ENCODE measurements at regions not wholly inside any gene's neighbourhood (a gene's known extent, or its start where the extent isn't known, plus 50 kb on each side); places are given as distances from the start of the nearest gene placed in this dataset.
A peak's percentile ranks its signal among the peaks of the same experiment; 100 is the strongest.
"Not testable (repeated sequence)": the region's sequence is repeated elsewhere in the genome, so short reads cannot be mapped to it uniquely, and the experiment has no call there.

DNA sequence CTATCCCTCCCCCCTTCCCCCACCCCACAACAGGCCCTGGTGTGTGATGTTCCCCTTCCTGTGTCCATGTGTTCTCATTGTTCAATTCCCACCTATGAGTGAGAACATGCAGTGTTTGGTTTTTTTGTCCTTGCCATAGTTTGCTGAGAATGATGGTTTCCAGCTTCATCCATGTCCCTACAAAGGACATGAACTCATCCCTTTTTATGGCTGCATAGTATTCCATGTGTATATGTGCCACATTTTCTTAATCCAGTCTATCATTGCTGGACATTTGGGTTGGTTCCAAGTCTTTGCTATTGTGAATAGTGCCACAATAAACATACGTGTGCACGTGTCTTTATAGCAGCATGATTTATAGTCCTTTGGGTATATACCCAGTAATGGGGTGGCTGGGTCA, 52.3 kb upstream of the MAN1A2 start:
- DNase-seq: not testable (repeated sequence)

DNA sequence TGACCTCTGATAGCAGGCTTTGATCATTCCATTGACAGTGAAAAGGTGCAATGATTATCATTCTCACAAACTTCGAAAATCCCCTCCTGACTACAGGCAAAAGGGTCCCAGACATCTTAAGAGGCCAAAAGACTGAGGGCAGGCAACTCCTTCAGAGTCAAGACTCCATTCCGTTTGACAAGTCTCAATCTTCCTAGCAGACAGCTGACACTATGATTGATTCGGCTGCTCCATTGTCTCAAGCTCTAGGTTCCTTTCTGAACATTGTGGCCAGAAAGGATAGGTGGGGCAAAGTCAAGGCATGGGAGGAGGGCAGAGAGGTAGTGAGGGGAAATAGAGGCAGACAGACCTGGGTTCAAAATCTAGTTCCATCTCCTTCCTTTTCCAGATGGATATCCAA, 53.7 kb upstream of the MAN1A2 start:
- no peak for DNase-seq

DNA sequence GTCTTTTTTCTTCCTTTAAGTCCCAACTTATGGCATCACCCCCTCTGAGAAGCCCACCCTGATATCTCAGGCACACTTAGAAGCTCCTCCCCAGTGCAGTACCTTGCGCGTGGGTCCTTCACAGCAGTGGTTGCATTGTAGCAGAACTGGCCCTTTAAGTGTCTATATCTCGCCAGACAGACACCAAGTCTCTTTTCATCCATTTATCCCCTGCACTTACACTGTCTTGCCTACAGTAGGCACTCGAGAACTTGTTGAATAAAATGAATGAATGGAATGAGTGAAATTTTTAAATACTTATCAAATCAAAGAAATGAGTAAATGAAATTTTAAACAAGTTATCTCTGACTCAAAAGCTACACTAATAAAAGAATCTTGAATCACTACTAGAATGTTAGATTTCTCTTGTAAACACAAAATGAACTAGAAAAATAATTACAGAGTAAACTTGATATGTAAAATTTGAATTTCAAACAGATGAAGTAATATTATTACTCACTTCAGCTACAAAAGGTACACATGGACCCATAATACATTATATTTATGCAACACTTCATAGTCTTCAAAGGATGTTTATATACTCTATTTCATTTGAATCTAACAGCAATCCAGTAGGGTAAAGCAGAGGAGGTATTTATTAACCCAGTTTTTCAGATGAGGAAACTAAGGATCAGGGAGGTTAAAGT, 54.7 kb upstream of the MAN1A2 start:
- DNase-seq: peak; percentile 9

DNA sequence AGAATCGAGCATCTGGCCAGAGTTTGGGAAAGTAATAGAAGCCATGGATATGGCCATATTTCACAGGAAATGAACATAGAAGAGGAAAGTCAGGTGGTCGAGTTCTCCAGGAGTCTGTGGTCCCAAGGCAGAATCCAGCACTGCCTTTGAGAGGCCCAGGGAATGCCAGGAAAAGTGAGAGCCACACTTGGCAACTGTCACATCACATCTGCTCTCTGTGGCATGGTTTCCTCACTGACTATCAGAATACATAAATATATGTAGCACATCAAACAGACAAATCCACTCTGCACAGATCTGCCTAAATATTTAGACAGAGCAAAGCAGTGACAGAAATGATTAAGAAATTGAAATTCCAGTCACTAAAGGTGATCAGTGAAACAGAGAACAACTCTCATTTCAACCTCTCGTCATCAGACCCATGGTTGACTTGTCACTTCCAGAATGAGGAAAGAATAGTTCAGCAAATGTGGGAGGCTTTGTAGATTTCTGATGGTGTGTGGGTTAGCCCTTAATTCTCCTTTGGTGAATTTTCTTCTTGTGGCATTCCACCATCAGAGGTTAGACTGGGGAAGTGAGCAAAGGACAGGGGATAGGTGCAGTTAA, 58.8 kb upstream of the MAN1A2 start:
- no peak for DNase-seq

- no peak for DNase-seq
Observed at GRCh38 chr1:117301901-117302300, 65.3 kb upstream of the MAN1A2 start.

DNA sequence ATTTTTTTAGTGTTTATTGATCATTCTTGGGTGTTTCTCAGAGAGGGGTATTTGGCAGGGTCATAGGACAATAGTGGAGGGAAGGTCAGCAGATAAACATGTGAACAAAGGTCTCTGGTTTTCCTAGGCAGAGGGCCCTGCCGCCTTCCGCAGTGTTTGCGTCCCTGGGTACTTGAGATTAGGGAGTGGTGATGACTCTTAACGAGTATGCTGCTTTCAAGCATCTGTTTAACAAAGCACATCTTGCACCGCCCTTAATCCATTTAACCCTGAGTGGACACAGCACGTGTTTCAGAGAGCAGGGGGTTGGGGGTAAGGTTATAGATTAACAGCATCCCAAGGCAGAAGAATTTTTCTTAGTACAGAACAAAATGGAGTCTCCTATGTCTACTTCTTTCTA, 67.1 kb upstream of the MAN1A2 start:
- not testable (repeated sequence) for DNase-seq

DNA sequence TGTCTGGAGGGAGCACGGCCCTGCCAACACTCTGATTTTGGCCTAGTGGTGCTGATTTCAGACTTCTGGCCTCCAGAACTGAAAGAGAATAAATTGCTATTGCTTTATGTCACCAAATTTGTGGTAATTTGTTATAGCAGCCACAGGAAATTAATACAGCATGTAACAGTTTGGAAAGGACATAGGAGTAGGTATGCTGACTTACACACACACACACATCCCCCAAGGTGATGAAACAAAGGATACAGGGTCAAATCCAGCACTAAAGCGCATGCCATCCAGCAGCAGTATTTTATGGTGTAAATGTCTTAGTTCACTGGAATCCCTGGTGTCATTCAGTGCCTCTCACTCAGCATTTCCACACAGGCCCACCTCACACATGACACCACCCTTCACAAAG, 72.2 kb upstream of the MAN1A2 start:
- peak; percentile 25 for DNase-seq

DNA sequence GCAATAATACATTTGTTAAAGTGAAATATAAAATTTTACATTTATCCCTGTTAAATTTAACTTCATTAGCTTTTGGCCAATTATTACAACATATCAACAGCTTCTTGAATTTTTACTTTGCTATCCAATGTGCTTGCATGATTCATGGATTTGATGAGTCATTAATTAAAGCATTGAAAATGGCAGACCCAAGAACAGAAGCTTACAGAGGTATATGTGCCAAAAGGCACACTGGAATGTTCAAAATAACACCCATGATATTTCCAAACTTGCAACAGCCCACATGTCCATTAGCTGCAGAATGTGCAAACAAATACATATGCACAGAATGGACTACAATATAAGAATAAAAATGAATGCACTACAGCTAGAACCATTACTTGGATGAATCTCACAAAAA, 76.4 kb upstream of the MAN1A2 start:
- peak; percentile 21 for DNase-seq

DNA sequence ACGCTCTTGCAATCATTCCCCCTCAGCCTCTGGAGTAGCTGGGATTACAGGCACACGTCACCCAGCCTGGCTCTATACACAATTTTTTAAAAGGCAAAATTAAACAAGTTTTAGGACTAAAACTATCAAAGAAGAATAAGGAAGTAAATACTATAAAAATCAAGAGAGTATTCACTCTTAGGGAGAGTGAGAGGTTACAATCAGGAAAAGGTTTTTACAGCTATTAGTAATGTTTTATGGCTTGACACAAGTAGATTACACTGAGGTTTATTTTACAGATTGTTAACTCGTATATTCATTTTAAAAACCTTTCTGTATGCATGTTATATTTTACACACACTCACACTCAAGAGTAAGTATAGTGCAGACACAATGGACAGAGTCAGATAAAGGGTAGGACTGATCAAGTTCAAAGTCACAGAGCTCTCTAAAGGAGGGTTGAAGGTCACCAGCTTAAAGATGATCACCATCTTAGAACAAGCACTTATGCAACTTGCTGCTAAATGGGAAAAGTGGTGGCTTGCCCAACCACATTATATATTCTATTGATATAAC, 77.9 kb upstream of the MAN1A2 start:
- no peak for DNase-seq

DNA sequence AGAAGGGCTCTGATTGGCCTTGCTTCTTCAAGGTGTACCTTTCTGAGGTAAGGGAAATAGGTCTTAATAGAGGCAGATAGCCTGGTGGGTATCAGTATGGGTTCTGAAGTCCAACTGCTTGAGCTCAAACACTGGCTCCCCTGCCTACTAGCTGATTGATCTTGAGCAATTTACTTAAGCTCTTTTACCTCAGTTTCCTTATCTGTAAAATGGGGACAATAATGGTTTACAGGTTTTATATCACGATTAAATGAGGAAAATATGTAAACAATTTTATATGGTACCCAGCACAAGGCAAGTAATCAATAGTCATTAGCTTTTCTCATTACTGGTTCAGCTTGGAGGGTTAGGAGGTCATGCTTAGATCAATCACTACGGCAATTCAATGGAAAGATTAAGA, 75.8 kb upstream of the VTCN1 start:
- no peak for DNase-seq

DNA sequence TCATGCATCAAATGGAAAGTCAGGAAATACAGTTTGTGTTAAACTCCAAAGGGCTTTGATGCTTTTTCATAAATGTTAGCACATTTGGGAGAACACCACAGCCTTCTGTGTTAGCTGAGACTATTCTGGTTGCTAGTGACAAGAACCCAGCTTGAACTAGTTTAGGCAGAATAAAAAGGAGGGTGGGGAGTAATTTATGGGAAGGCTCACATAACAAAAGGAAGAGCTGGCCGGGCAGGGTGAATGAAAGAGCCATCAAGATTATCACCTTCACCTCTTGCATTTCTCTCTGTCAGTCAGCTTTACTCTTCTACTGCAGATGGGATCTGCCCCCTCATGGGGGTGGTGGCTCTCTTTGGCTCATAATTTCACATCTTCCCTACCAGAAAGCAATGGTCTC, 75.4 kb upstream of the VTCN1 start:
- DNase-seq: no peak

DNA sequence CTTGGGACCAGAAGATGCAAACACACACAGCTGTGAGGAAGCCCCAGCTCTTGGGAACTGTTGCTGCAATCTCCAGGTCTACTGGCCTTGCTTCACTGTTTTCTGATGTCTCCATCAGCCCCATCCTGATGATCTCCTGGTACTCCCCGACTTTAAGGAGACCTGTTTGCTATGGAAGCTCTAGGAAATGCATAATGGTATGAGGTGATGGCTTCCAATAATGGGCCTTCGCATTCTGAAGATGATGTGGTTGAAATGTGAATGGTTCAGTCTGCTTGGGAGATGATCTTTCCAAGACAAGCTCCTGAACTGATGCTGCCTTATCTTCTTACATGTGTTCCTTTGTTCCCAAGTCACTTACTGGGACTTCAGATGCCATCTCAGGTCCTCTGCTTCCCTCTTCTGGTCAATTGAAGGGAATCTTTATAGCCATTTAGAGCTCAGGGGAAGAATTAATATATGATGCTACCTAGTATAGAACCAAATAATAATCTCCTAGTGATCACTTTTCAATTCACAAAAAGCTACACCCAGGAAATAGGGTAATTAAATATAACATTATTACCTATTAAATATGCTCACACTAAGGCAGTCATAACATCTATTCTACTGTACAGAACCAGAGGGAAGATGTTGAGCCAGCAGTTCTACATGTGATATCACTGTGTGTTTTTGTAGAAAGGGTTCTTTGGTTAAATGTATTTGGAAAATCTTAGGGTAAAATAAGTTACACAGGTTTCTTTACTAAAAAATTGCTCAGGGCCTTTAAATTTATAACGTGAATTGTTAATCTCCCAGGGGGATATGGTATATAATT, 73.9 kb upstream of the VTCN1 start:
- DNase-seq: peak; percentile 72

DNA sequence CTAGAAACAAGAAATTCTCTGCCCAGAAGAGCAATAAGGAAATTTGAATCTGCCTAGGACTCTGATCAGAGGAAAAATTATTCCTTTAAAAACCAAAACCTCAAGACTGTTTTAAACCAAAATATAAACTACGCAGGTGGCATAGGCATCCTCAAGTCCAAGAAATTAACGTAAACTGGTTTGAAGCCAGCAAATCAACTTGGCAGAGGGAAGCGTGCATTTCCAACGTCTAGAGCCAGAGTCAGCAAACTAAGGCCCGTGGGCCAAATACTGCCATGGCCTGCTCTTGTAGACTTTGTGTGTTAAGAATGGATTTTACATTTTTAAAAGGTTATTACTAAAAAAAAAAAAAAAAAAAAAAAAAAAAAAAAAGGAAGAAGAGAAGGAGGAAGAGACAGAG, 67.8 kb upstream of the VTCN1 start:
- no peak for DNase-seq

- no peak for DNase-seq
Observed at GRCh38 chr1:117275055-117275454, 64.3 kb upstream of the VTCN1 start.

GRCh38 chr1:117271959-117272358, 61.2 kb upstream of the VTCN1 start:
- no peak for DNase-seq

DNA sequence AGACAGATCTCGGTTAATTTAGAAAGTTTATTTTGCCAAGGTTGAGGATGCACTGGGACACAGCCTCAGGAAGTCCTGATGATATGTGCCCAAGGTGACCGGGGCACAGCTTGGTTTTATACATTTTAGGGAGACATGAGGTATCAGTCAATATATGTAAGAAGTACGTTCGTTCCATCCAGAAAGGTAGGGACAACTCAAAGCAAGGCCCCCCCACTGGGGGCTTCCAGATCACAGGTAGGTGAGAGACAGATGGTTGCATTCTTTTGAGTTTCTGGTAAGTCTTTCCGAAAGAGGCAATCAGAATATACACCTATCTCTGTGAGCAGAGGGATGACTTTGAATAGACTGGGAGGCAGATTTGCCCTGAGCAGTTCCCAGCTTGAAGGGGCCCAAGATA, 60.4 kb upstream of the VTCN1 start:
- no peak for DNase-seq

DNA sequence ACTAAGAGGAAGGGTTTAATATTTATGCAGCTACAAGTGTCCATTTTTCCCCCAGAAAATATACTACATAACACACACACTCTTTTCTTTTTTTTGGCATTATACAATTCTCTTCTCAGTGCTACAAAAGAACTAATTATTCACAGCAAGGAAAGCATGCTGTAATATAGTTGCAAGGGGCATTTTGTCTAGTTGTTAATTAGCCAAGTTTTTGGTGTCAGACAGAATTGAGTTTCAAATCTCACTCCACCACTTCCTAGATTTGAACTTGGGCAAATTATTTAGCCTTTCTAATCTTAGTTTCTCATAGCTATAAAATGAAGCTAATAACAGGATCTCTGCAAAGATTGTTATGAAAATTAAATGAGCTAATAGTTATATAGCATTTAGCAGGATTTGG, 60.0 kb upstream of the VTCN1 start:
- DNase-seq: no peak

DNA sequence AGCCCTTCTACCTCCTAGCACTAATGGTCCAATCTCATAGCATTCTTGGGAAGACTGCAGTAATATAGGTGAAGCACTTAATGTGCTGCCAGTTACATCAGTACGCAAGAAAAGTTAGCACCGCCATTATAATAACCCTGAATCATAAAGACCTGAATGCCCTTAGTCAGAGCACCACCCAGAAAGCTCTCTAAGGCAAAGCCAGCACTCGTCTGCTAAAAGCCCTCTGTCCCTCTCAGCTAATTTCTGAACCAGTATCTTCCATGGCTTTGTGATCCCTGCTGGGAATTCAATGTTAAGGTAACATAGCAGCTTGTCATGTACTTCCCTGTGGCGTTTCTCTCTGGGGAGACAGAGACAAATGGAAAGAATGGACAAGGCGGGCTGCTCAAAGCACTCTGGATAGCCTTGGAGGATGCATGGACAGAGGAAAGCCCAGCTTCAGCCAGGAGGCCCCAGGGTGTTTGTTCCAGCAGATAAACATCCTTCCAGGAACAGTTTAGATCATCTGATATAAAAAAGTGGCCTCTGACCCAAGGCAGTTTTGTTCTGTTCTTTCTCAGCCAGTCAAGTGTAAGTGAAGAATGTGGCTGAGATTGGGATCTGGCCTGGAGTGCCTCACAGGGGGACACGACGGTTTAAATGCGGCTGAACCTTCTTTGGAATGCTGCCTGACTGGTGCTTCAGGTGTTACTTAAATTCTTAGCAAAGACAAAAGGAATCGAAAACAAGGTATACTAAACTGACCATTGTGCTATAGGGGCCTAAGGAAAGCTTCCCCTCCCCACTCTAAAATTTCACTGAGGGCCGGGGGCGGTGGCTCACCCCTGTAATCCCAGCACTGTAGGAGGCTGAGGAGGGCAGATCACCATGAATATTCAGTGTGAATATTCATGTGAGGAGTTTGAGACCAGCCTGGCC, 58.1 kb upstream of the VTCN1 start:
- no peak for DNase-seq

DNA sequence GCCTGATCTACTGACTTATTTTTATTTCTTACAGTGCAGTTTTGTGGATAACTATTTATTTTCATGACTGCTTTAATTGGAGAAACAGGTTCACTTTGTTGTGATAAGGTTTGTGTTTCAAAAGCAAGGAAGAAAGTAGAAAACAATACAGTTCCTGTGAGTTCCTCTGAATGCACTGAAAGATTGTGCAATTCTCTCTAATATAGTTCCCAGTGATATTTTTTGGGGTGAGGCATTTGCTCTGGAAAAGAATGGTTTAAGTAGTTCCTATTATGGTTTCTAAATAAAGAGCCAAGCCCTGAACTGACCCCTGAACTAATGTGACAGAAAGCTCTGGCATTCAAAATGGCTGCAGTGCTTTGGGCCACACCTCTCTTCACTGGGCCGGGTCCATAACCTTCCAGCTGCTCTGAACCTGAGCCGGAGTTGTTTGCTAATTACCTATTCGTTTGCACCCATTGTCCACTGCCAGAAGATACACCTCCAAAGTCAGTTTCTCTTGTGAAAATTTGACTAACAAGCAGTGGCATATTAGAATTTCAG, 56.6 kb upstream of the VTCN1 start:
- no peak for DNase-seq

DNA sequence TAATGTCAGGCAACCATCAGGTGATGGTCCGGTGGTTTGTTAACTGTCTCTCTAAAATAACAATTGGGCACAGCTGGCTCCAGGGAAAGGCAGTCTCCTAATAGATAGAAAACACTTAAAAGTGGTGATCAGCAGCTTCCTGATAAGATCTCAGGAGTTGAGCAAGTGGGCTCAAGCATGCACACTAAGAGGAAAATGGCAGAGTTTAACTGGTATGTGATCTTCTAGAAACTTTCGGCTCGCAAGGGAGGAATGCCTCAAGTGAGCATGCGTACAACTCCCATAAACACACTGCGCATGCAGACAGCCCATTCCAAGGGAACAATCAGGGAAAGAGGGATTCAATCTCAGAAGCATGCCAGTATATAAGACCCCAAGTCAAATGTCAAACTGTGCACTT, 52.2 kb upstream of the VTCN1 start:
- DNase-seq: no peak

DNA sequence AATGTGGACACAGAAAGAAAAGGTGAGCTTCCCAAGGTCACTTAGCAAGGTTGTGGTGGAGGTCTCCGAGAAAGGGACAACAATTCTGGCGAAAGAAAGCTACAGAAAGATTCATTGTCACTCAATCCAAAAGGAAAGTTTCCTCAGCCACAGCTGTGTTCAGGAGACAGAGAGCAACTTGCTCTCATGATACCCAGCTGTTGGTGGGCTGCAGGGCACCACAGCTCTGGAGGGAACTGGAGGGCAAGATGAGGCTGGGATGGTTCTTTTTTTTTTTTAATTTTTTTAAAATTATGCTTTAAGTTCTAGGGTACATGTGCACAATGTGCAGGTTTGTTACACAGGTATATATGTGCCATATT, 50.7 kb upstream of the VTCN1 start:
- no peak for DNase-seq

- no peak for DNase-seq
Observed at GRCh38 chr1:117260761-117261423, 50.2 kb upstream of the VTCN1 start.

Data from fibroblast of skin of scalp (primary cell).